SH-SY5Y (cell line): ENCODE measurements at regions not wholly inside any gene's neighbourhood (a gene's known extent, or its start where the extent isn't known, plus 50 kb on each side); places are given as distances from the start of the nearest gene placed in this dataset.

Experiments
- GATA2 ChIP-seq: IDR thresholded peaks from 2 replicates; pipeline ENCODE4 v1.6.1; 2011; ENCODE audit warnings: mild to moderate bottlenecking, low read depth, low read length
- GATA3 ChIP-seq: IDR thresholded peaks from 2 replicates; pipeline ENCODE4 v1.6.1; 2011; ENCODE audit warnings: low read depth, mild to moderate bottlenecking, low read length, moderate library complexity

- TF ChIP-seq GATA3 (no peak), GATA2 (no peak)
Measured at GRCh38 chr2:64862623-64863022, 126.6 kb upstream of the SLC1A4 start.
